ENCODE measurements at regions not wholly inside any gene's neighbourhood (a gene's known extent, or its start where the extent isn't known, plus 50 kb on each side); places are given as distances from the start of the nearest gene placed in this dataset.

- 88 to 92% (median 91%) methylated on average over 3 of the region's 3 CpGs for WGBS, 4 donors
These were observed 237.8 kb upstream of the RHOBTB1 start for GRCh38 chr10:61181832-61182231.

GRCh38 chr10:61179771-61180170 lies 235.8 kb upstream of the RHOBTB1 start:
- no peak overlapping the region for H3K27ac ChIP-seq
- no peaks in the 10 kb centered on the region for H3K9me3 ChIP-seq (replicated peaks in 1 of 3)
- WGBS, 4 donors: 78 to 90% (median 84%) methylated on average over 3 of the region's 3 CpGs
- H3K4me3 ChIP-seq: no peak overlapping the region
- no peak for DNase-seq
- intact Hi-C loops (cut with DNase I): no loop called here
- TF ChIP-seq POLR2A (IDR thresholded peaks at IDR 0.05): no peak
- TF ChIP-seq CTCF (IDR thresholded peaks at IDR 0.05): no peak
- no peaks in the 10 kb centered on the region for H3K27me3 ChIP-seq
- no peaks in the 10 kb centered on the region for H3K36me3 ChIP-seq (replicated peaks in 1 of 2)
- H3K4me1 ChIP-seq (replicated peaks in 1 of 2): no peaks in the 10 kb centered on the region

More at GRCh38 chr10:61181832-61182231, 237.8 kb upstream of the RHOBTB1 start:
- Histone ChIP-seq H3K36me3 (replicated peaks in 1 of 2) (no peaks in the 10 kb centered on the region), H3K4me1 (replicated peaks in 1 of 2) (no peaks in the 10 kb centered on the region), H3K9me3 (replicated peaks in 1 of 3) (no peaks in the 10 kb centered on the region), H3K4me3 (no peak overlapping the region), H3K27me3 (no peaks in the 10 kb centered on the region), H3K27ac (no peak overlapping the region)
- intact Hi-C loops (cut with DNase I): no loop called here
- DNase-seq: no peak
- TF ChIP-seq CTCF (IDR thresholded peaks at IDR 0.05): no peak
- TF ChIP-seq POLR2A (IDR thresholded peaks at IDR 0.05): no peak

- Histone ChIP-seq H3K36me3 (replicated peaks in 1 of 2) (no peaks in the 10 kb centered on the region), H3K4me3 (no peak overlapping the region), H3K27me3 (no peaks in the 10 kb centered on the region), H3K9me3 (replicated peaks in 1 of 3) (no peaks in the 10 kb centered on the region), H3K27ac (peak overlapping the region in 1 of 5 donors; percentile 33), H3K4me1 (replicated peaks in 1 of 2) (no peaks in the 10 kb centered on the region)
- TF ChIP-seq POLR2A (IDR thresholded peaks at IDR 0.05) (no peak), CTCF (IDR thresholded peaks at IDR 0.05) (no peak)
- DNase-seq: no peak
- WGBS, 4 donors: 51 to 78% (median 63%) methylated on average over 3 of the region's 3 CpGs
- intact Hi-C loops (cut with DNase I): no loop called here
These were observed 232.4 kb upstream of the RHOBTB1 start for GRCh38 chr10:61176424-61176823.

GRCh38 chr10:61175316-61175715 lies 231.3 kb upstream of the RHOBTB1 start:
- Histone ChIP-seq H3K27me3 (no peaks in the 10 kb centered on the region), H3K9me3 (replicated peaks in 1 of 3) (no peaks in the 10 kb centered on the region), H3K4me3 (no peak overlapping the region), H3K36me3 (replicated peaks in 1 of 2) (no peaks in the 10 kb centered on the region), H3K27ac (no peak overlapping the region), H3K4me1 (replicated peaks in 1 of 2) (no peaks in the 10 kb centered on the region)
- no peak for DNase-seq
- TF ChIP-seq CTCF (IDR thresholded peaks at IDR 0.05): no peak
- TF ChIP-seq POLR2A (IDR thresholded peaks at IDR 0.05): no peak
- intact Hi-C loops (cut with DNase I): no loop called here
